Suprapubic skin (tissue), 4 donors: ENCODE measurements at regions not wholly inside any gene's neighbourhood (a gene's known extent, or its start where the extent isn't known, plus 50 kb on each side); places are given as distances from the start of the nearest gene placed in this dataset.

Experiments used
- EP300 ChIP-seq: sonication (generic); formaldehyde crosslinking; IDR thresholded peaks from one replicate; pipeline ENCODE4 v1.6.1; 2017; ENCODE audit warnings: antibody characterized with exemption
- POLR2A ChIP-seq, 2 donors: fragments of 450-650 bp; IDR thresholded peaks; one replicate each; pipeline ENCODE4 v1.6.1; 2017; ENCODE audit warnings: antibody characterized with exemption in 2 of 2, mild to moderate bottlenecking in 2 of 2, moderate library complexity in 2 of 2
- POLR2AphosphoS5 ChIP-seq, 3 donors: sonication (generic); formaldehyde crosslinking; IDR thresholded peaks; one replicate each; pipeline ENCODE4 v1.6.1; 2017; ENCODE audit warnings: antibody characterized with exemption in 3 of 3
- TF ChIP-seq, protein P1 (sequence below), 2 donors: fragments of 200-600 bp in 1 of 2; fragments of 450-650 bp in 1 of 2; sonication (generic) in 1 of 2; IDR thresholded peaks; one replicate each; pipeline ENCODE4 v1.5.1; 2016 to 2019; ENCODE audit warnings: antibody characterized with exemption in 2 of 2, mild to moderate bottlenecking in 1 of 2, moderate library complexity in 1 of 2

DNA sequence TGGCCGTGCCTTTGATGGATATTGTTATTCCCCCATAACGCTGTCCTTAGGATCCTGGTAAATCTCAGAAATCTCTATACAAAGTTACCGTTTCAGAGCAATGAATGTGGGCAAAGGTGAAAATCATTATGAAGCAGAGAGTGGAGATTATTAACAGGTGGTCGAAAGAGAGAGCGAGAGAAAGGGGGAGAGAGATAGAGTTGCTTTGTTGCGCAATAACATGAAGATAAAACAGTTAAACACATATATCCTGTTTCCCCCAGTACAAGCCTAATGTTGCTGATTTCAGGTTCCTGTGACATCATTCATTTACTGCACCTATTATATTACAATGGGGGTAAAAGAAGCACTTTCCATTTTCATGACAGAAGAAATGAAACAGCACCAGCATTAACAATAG is 535.4 kb upstream of the RBFOX1 start:
- TF ChIP-seq POLR2A (IDR thresholded peaks at IDR 0.05), result no peak
- TF ChIP-seq, protein P1, sequence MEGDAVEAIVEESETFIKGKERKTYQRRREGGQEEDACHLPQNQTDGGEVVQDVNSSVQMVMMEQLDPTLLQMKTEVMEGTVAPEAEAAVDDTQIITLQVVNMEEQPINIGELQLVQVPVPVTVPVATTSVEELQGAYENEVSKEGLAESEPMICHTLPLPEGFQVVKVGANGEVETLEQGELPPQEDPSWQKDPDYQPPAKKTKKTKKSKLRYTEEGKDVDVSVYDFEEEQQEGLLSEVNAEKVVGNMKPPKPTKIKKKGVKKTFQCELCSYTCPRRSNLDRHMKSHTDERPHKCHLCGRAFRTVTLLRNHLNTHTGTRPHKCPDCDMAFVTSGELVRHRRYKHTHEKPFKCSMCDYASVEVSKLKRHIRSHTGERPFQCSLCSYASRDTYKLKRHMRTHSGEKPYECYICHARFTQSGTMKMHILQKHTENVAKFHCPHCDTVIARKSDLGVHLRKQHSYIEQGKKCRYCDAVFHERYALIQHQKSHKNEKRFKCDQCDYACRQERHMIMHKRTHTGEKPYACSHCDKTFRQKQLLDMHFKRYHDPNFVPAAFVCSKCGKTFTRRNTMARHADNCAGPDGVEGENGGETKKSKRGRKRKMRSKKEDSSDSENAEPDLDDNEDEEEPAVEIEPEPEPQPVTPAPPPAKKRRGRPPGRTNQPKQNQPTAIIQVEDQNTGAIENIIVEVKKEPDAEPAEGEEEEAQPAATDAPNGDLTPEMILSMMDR (IDR thresholded peaks at IDR 0.05), result no peak
- TF ChIP-seq POLR2AphosphoS5 (IDR thresholded peaks at IDR 0.05), result no peak
- no peak for TF ChIP-seq EP300
